Activated T-cell treated with anti-CD3 and anti-CD28 coated beads, Interleukin-2, amount 50 U/mL, for 4 hours (primary cell): ENCODE measurements at regions not wholly inside any gene's neighbourhood (a gene's known extent, or its start where the extent isn't known, plus 50 kb on each side); places are given as distances from the start of the nearest gene placed in this dataset.
"Not testable (repeated sequence)": the region's sequence is repeated elsewhere in the genome, so short reads cannot be mapped to it uniquely, and the experiment has no call there.

ENCODE experiments used
- ATAC-seq, 2 donors: fragments of 200-7000 bp; cut with Tn5 transposase; one replicate each; pipeline ENCODE4 v1.10.0; 2021
- DNase-seq: peaks from one replicate; pipeline ENCODE4 v3.0.0-alpha.2; 2020
- H3K27me3 Mint-ChIP-seq: one replicate; pipeline ENCODE4 v1.8.0; 2021; ENCODE audit warnings: low read depth, mixed read lengths
- H3K36me3 Mint-ChIP-seq: one replicate; pipeline ENCODE4 v1.8.0; 2022; ENCODE audit warnings: mixed read lengths; ENCODE audit not compliant: insufficient read depth
- H3K4me1 Mint-ChIP-seq: one replicate; pipeline ENCODE4 v1.8.0; 2021; ENCODE audit warnings: low read depth, mixed read lengths
- H3K4me3 Mint-ChIP-seq: one replicate; pipeline ENCODE4 v1.8.0; 2021; ENCODE audit warnings: mild to moderate bottlenecking, moderate library complexity, mixed read lengths
- H3K9me3 Mint-ChIP-seq: one replicate; pipeline ENCODE4 v1.8.0; 2021; ENCODE audit warnings: mixed read lengths

- H3K36me3 Mint-ChIP-seq, result no peaks in the 10 kb centered on the region
- peaks cover 9% of the 10 kb centered on the region for H3K9me3 Mint-ChIP-seq
- no peak for ATAC-seq
These were observed 123.5 kb downstream of the THBS2 start for GRCh38 chr6:169130113-169130512.

GRCh38 chr6:169121013-169121412, 132.6 kb downstream of the THBS2 start:
- H3K36me3 Mint-ChIP-seq, result no peaks in the 10 kb centered on the region
- no peaks in the 10 kb centered on the region for H3K9me3 Mint-ChIP-seq
- H3K4me3 Mint-ChIP-seq, result no peak overlapping the region
- no peaks in the 10 kb centered on the region for H3K4me1 Mint-ChIP-seq
- no peak for ATAC-seq
- peaks cover 2% of the 10 kb centered on the region for H3K27me3 Mint-ChIP-seq
- no peak for DNase-seq

More at GRCh38 chr6:169130113-169130512, 123.5 kb downstream of the THBS2 start:
- Mint-ChIP-seq H3K4me1 (no peaks in the 10 kb centered on the region), H3K27me3 (peaks cover 10% of the 10 kb centered on the region), H3K4me3 (no peak overlapping the region)
- no peak for DNase-seq

GRCh38 chr6:169119669-169120068, 134.0 kb downstream of the THBS2 start:
- Mint-ChIP-seq H3K36me3 (no peaks in the 10 kb centered on the region), H3K27me3 (peaks cover 2% of the 10 kb centered on the region), H3K4me1 (no peaks in the 10 kb centered on the region), H3K9me3 (no peaks in the 10 kb centered on the region), H3K4me3 (no peak overlapping the region)
- no peak for ATAC-seq
- DNase-seq, result no peak

- H3K4me1 Mint-ChIP-seq, result no peaks in the 10 kb centered on the region
- peaks cover 2% of the 10 kb centered on the region for H3K27me3 Mint-ChIP-seq
- DNase-seq, result no peak
- no peaks in the 10 kb centered on the region for H3K9me3 Mint-ChIP-seq
- no peak overlapping the region for H3K4me3 Mint-ChIP-seq
- ATAC-seq, result no peak
- no peaks in the 10 kb centered on the region for H3K36me3 Mint-ChIP-seq
These were observed 135.3 kb downstream of the THBS2 start for GRCh38 chr6:169118346-169118830.

- ATAC-seq (no peak), DNase-seq (no peak)
- no peaks in the 10 kb centered on the region for H3K9me3 Mint-ChIP-seq
- H3K27me3 Mint-ChIP-seq, result peaks cover 2% of the 10 kb centered on the region
- H3K4me1 Mint-ChIP-seq, result no peaks in the 10 kb centered on the region
- H3K36me3 Mint-ChIP-seq, result no peaks in the 10 kb centered on the region
- H3K4me3 Mint-ChIP-seq, result no peak overlapping the region
These were observed 136.0 kb downstream of the THBS2 start for GRCh38 chr6:169117663-169118062.

- ATAC-seq (no peak), DNase-seq (no peak)
- no peak overlapping the region for H3K4me3 Mint-ChIP-seq
- H3K36me3 Mint-ChIP-seq, result no peaks in the 10 kb centered on the region
- peaks cover 2% of the 10 kb centered on the region for H3K27me3 Mint-ChIP-seq
- no peaks in the 10 kb centered on the region for H3K9me3 Mint-ChIP-seq
- H3K4me1 Mint-ChIP-seq, result no peaks in the 10 kb centered on the region
These were observed 138.0 kb downstream of the THBS2 start for GRCh38 chr6:169115632-169116031.

GRCh38 chr6:169114632-169115031, 139.0 kb downstream of the THBS2 start:
- not testable (repeated sequence) for H3K4me3 Mint-ChIP-seq, H3K27me3 Mint-ChIP-seq, H3K9me3 Mint-ChIP-seq, ATAC-seq, DNase-seq, H3K36me3 Mint-ChIP-seq, H3K4me1 Mint-ChIP-seq

GRCh38 chr6:169112483-169113320, 140.9 kb downstream of the THBS2 start:
- Mint-ChIP-seq H3K27me3 (peaks cover 2% of the 10 kb centered on the region), H3K4me3 (no peak overlapping the region), H3K4me1 (no peaks in the 10 kb centered on the region), H3K36me3 (no peaks in the 10 kb centered on the region), H3K9me3 (no peaks in the 10 kb centered on the region)
- ATAC-seq, result no peak
- DNase-seq, result no peak

- Mint-ChIP-seq H3K36me3 (no peaks in the 10 kb centered on the region), H3K27me3 (no peaks in the 10 kb centered on the region), H3K9me3 (no peaks in the 10 kb centered on the region), H3K4me1 (no peaks in the 10 kb centered on the region), H3K4me3 (no peak overlapping the region)
- ATAC-seq, result no peak
- DNase-seq, result no peak
These were observed 142.4 kb downstream of the THBS2 start for GRCh38 chr6:169111203-169111602.

- ATAC-seq, result no peak
These were observed 144.0 kb downstream of the THBS2 start for GRCh38 chr6:169109411-169110220.

GRCh38 chr6:169108753-169109152, 144.9 kb downstream of the THBS2 start:
- no peaks in the 10 kb centered on the region for H3K27me3 Mint-ChIP-seq
- no peaks in the 10 kb centered on the region for H3K9me3 Mint-ChIP-seq
- DNase-seq (no peak), ATAC-seq (no peak)
- no peak overlapping the region for H3K4me3 Mint-ChIP-seq
- H3K36me3 Mint-ChIP-seq, result no peaks in the 10 kb centered on the region
- no peaks in the 10 kb centered on the region for H3K4me1 Mint-ChIP-seq

More at GRCh38 chr6:169109411-169110220, 144.0 kb downstream of the THBS2 start:
- Mint-ChIP-seq H3K4me3 (no peak overlapping the region), H3K9me3 (no peaks in the 10 kb centered on the region), H3K4me1 (no peaks in the 10 kb centered on the region), H3K36me3 (no peaks in the 10 kb centered on the region), H3K27me3 (no peaks in the 10 kb centered on the region)
- no peak for DNase-seq

GRCh38 chr6:169106176-169106575, 147.5 kb downstream of the THBS2 start:
- no peak for DNase-seq
- no peaks in the 10 kb centered on the region for H3K4me1 Mint-ChIP-seq
- no peaks in the 10 kb centered on the region for H3K9me3 Mint-ChIP-seq
- ATAC-seq, result no peak
- no peaks in the 10 kb centered on the region for H3K36me3 Mint-ChIP-seq
- no peak overlapping the region for H3K4me3 Mint-ChIP-seq
- H3K27me3 Mint-ChIP-seq, result no peaks in the 10 kb centered on the region

GRCh38 chr6:169101981-169102380, 151.7 kb downstream of the THBS2 start:
- no peaks in the 10 kb centered on the region for H3K36me3 Mint-ChIP-seq
- no peak overlapping the region for H3K4me3 Mint-ChIP-seq
- H3K27me3 Mint-ChIP-seq, result peaks cover 13% of the 10 kb centered on the region
- ATAC-seq (no peak), DNase-seq (no peak)
- H3K9me3 Mint-ChIP-seq, result no peaks in the 10 kb centered on the region
- H3K4me1 Mint-ChIP-seq, result no peaks in the 10 kb centered on the region

GRCh38 chr6:169101036-169101805, 152.4 kb downstream of the THBS2 start:
- Mint-ChIP-seq H3K4me1 (no peaks in the 10 kb centered on the region), H3K9me3 (no peaks in the 10 kb centered on the region), H3K36me3 (no peaks in the 10 kb centered on the region), H3K4me3 (no peak overlapping the region), H3K27me3 (peaks cover 13% of the 10 kb centered on the region)
- ATAC-seq (no peak), DNase-seq (no peak)
